GM23338 (cell line): ENCODE measurements at regions not wholly inside any gene's neighbourhood (a gene's known extent, or its start where the extent isn't known, plus 50 kb on each side); places are given as distances from the start of the nearest gene placed in this dataset.

Source experiments
- ATAC-seq: fragments of 200-7000 bp; cut with Tn5 transposase; 3 replicates; pipeline ENCODE4 v1.9.1; 2020
- DNase-seq: peaks from one replicate; pipeline ENCODE4 v3.0.0-alpha.2; 2015; ENCODE audit warnings: low spot score
- H2AFZ ChIP-seq: fragments of 200-600 bp; sonication (generic); 2 replicates; pipeline ENCODE4 v1.8.0; 2016; ENCODE audit warnings: antibody characterized with exemption, mild to moderate bottlenecking, moderate library complexity
- H3F3A ChIP-seq: fragments of 200-600 bp; sonication (generic); replicated peaks from 2 replicates; pipeline ENCODE4 v1.8.0; 2017; ENCODE audit warnings: antibody characterized with exemption, mixed run types, low read depth
- H3K27ac ChIP-seq: fragments of 200-600 bp; sonication (generic); 2 replicates; pipeline ENCODE4 v1.6.1; 2016; ENCODE audit warnings: low read depth
- H3K27me3 ChIP-seq: fragments of 200-600 bp; sonication (generic); 2 replicates; pipeline ENCODE4 v1.8.0; 2016; ENCODE audit warnings: mild to moderate bottlenecking, mixed run types, moderate library complexity; ENCODE audit not compliant: insufficient read depth
- H3K36me3 ChIP-seq: fragments of 200-600 bp; sonication (generic); 2 replicates; pipeline ENCODE4 v1.8.0; 2016; ENCODE audit warnings: mild to moderate bottlenecking; ENCODE audit not compliant: insufficient read depth
- H3K4me1 ChIP-seq: fragments of 200-600 bp; sonication (generic); 2 replicates; pipeline ENCODE4 v1.8.0; 2016; ENCODE audit warnings: mild to moderate bottlenecking, moderate library complexity; ENCODE audit not compliant: insufficient read depth
- H3K4me2 ChIP-seq: fragments of 200-600 bp; sonication (generic); 2 replicates; pipeline ENCODE4 v1.7.1; 2017; ENCODE audit warnings: mixed run types
- H3K4me3 ChIP-seq: fragments of 200-600 bp; sonication (generic); 2 replicates; pipeline ENCODE4 v1.6.1; 2016; ENCODE audit warnings: mixed run types
- H3K79me2 ChIP-seq: fragments of 200-600 bp; sonication (generic); replicated peaks from 2 replicates; pipeline ENCODE4 v1.8.0; 2017; ENCODE audit warnings: mild to moderate bottlenecking; ENCODE audit not compliant: insufficient read depth
- H3K9me2 ChIP-seq: fragments of 200-600 bp; sonication (generic); 2 replicates; pipeline ENCODE4 v1.8.0; 2017; ENCODE audit not compliant: insufficient read depth
- H4K20me1 ChIP-seq: fragments of 200-600 bp; sonication (generic); replicated peaks from 2 replicates; pipeline ENCODE4 v1.8.0; 2017; ENCODE audit warnings: mild to moderate bottlenecking; ENCODE audit not compliant: insufficient read depth
- H3K27ac Mint-ChIP-seq: 2 replicates; pipeline ENCODE4 v1.8.0; 2020; ENCODE audit warnings: inconsistent platforms, mild to moderate bottlenecking, moderate library complexity, mixed read lengths
- H3K27me3 Mint-ChIP-seq: 3 replicates; pipeline ENCODE4 v1.8.0; 2022; ENCODE audit warnings: low read depth, mild to moderate bottlenecking, moderate library complexity, mixed read lengths, inconsistent platforms; ENCODE audit not compliant: insufficient read depth, poor library complexity
- H3K36me3 Mint-ChIP-seq: 3 replicates; pipeline ENCODE4 v1.8.0; 2021; ENCODE audit warnings: low read depth, mild to moderate bottlenecking, inconsistent platforms, moderate library complexity, mixed read lengths
- H3K4me1 Mint-ChIP-seq: 3 replicates; pipeline ENCODE4 v1.8.0; 2020; ENCODE audit warnings: mild to moderate bottlenecking, inconsistent platforms, mixed read lengths
- H3K4me3 Mint-ChIP-seq: 3 replicates; pipeline ENCODE4 v1.8.0; 2021; ENCODE audit warnings: moderate library complexity, mild to moderate bottlenecking, inconsistent platforms, mixed read lengths
- H3K9me3 Mint-ChIP-seq: 3 replicates; pipeline ENCODE4 v1.8.0; 2020; ENCODE audit warnings: moderate library complexity, mild to moderate bottlenecking, inconsistent platforms, mixed read lengths
- CREB1 ChIP-seq: fragments of 250-450 bp; sonication (Bioruptor Pico); IDR thresholded peaks from 2 replicates; pipeline ENCODE4 v1.5.0; 2020; ENCODE audit warnings: low read depth, mild to moderate bottlenecking, moderate library complexity
- CTCF ChIP-seq, 2 experiments: fragments of 200-600 bp in 1 of 2; sonication (generic) in 1 of 2; conservative IDR thresholded peaks; 2 replicates each; pipeline versions ENCODE4 v1.5.1 to v1.6.1; 2016 to 2017; ENCODE audit warnings: antibody characterized with exemption in 2 of 2, low read depth in 2 of 2, mild to moderate bottlenecking in 2 of 2, moderate library complexity in 1 of 2
- ETS1 ChIP-seq: IDR thresholded peaks from 2 replicates; pipeline ENCODE4 v1.6.1; 2016; ENCODE audit warnings: antibody characterized with exemption
- EZH2 ChIP-seq: fragments of 200-600 bp; sonication (generic); IDR thresholded peaks from one replicate; pipeline ENCODE4 v1.8.0; 2017; ENCODE audit warnings: antibody characterized with exemption, mild to moderate bottlenecking, low read depth; ENCODE audit not compliant: unreplicated experiment
- EZH2phosphoT487 ChIP-seq: fragments of 200-600 bp; sonication (generic); IDR thresholded peaks from one replicate; pipeline ENCODE4 v1.8.1; 2018; ENCODE audit warnings: antibody characterized with exemption; ENCODE audit not compliant: unreplicated experiment
- NANOG ChIP-seq: IDR thresholded peaks from 2 replicates; pipeline ENCODE4 v1.6.1; 2016; ENCODE audit warnings: antibody characterized with exemption, borderline replicate concordance
- POLR2AphosphoS5 ChIP-seq: IDR thresholded peaks from 2 replicates; pipeline ENCODE4 v1.6.1; 2016; ENCODE audit warnings: antibody characterized with exemption, low read depth
- REST ChIP-seq: IDR thresholded peaks from one replicate; pipeline ENCODE4 v1.6.1; 2018; ENCODE audit warnings: antibody characterized with exemption; ENCODE audit not compliant: unreplicated experiment
- STAT1 ChIP-seq: IDR thresholded peaks from one replicate; pipeline ENCODE4 v1.6.1; 2016; ENCODE audit warnings: antibody characterized with exemption; ENCODE audit not compliant: unreplicated experiment
- ZNF114 ChIP-seq: fragments of 250-450 bp; sonication (Bioruptor Pico); IDR thresholded peaks from 2 replicates; pipeline ENCODE4 v1.5.0; 2020; ENCODE audit warnings: mild to moderate bottlenecking, moderate library complexity
- ZNF462 ChIP-seq: fragments of 250-450 bp; sonication (Bioruptor Pico); IDR thresholded peaks from 2 replicates; pipeline ENCODE4 v1.5.0; 2020; ENCODE audit warnings: mild to moderate bottlenecking, moderate library complexity

DNA sequence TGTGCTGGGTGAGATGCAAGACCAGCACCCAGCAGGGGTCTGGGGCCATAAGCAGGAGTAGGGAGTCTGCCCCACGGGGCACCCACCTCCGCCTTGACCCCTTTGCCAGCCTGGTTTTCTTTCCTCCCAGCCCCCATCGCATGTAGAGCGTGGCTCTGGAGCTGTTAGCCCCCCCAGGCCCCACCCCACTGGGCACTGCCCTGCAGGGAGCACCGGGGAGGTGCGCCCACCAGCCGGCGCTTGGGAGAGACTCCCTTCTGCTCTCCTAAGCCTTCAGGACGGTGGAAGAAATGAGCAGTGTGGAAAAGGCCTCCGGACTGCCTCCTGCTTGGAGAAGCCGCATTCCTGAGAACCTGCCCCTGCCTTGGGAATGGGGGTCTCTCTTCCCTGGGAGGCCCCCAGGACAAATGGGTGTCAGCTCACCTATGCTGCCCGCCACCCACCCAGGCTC, 186.2 kb downstream of the IRF8 start:
- H3K36me3 ChIP-seq: no peaks in the 10 kb centered on the region

More for the DNA sequence above, 186.2 kb downstream of the IRF8 start:
- Mint-ChIP-seq H3K9me3 (no peaks in the 10 kb centered on the region), H3K4me3 (no peak overlapping the region), H3K36me3 (no peaks in the 10 kb centered on the region), H3K27me3 (peaks cover 9% of the 10 kb centered on the region), H3K27ac (no peak overlapping the region), H3K4me1 (peaks cover 24% of the 10 kb centered on the region)
- TF ChIP-seq NANOG: no peak
- no peak for TF ChIP-seq EZH2
- no peak for TF ChIP-seq EZH2phosphoT487
- TF ChIP-seq ZNF114 (CRISPR knock-in tag): no peak
- no peak for TF ChIP-seq ZNF462 (CRISPR knock-in tag)
- TF ChIP-seq ETS1: no peak
- TF ChIP-seq POLR2AphosphoS5: no peak
- TF ChIP-seq REST: no peak
- TF ChIP-seq CREB1 (CRISPR knock-in tag): no peak
- TF ChIP-seq STAT1: no peak
- TF ChIP-seq CTCF (conservative IDR thresholded peaks at IDR 0.05; ENCODE audit: low read depth in 2 of 2): no peak
- no peaks in the 10 kb centered on the region for H3K9me2 ChIP-seq
- H3F3A ChIP-seq: no peaks in the 10 kb centered on the region
- no peaks in the 10 kb centered on the region for H3K27me3 ChIP-seq
- H3K4me1 ChIP-seq: no peaks in the 10 kb centered on the region
- H2AFZ ChIP-seq: no peak overlapping the region
- ATAC-seq (no peak), DNase-seq (no peak)
- no peak overlapping the region for H3K4me3 ChIP-seq
- no peaks in the 10 kb centered on the region for H3K79me2 ChIP-seq
- H3K4me2 ChIP-seq: no peak overlapping the region
- no peak overlapping the region for H3K27ac ChIP-seq
- H4K20me1 ChIP-seq: no peaks in the 10 kb centered on the region
